ENCODE measurements at regions not wholly inside any gene's neighbourhood (a gene's known extent, or its start where the extent isn't known, plus 50 kb on each side); places are given as distances from the start of the nearest gene placed in this dataset.

DNA sequence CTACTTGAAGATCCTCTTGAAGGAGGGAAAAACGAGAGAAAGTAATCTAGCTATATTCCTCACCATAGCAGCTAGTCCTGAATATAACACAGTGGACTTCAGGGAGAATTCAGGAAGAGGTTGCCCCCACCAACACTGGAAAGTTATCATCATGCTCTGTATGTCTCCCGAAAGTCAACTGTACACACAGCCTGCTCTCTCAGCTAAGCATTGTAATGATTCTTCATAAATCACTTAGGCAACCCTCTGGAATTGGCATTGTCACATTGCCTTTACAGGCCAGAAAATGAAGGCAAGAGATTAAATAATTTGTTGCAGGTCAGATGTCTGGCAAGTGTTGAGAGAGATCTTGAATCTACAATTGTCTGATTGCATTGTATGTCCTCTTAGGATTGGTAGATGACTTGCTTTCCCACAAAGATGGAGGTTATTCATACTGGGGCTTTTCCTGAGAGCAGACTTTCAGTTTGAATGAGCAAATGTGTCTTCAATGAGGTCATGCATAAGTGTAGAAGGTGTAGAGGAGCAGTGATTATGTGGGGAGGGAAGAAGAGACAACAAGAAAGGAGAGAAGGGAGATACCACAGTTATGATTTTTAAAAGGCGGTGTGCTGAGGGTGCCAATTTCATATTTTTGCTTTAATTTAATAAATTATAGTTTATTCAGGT, 667.2 kb downstream of the DCDC2C start:
- TF ChIP-seq, protein P1, sequence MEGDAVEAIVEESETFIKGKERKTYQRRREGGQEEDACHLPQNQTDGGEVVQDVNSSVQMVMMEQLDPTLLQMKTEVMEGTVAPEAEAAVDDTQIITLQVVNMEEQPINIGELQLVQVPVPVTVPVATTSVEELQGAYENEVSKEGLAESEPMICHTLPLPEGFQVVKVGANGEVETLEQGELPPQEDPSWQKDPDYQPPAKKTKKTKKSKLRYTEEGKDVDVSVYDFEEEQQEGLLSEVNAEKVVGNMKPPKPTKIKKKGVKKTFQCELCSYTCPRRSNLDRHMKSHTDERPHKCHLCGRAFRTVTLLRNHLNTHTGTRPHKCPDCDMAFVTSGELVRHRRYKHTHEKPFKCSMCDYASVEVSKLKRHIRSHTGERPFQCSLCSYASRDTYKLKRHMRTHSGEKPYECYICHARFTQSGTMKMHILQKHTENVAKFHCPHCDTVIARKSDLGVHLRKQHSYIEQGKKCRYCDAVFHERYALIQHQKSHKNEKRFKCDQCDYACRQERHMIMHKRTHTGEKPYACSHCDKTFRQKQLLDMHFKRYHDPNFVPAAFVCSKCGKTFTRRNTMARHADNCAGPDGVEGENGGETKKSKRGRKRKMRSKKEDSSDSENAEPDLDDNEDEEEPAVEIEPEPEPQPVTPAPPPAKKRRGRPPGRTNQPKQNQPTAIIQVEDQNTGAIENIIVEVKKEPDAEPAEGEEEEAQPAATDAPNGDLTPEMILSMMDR (IDR thresholded peaks at IDR 0.05): no peak
- TF ChIP-seq POLR2A (IDR thresholded peaks at IDR 0.05): no peak
